ENCODE measurements at regions not wholly inside any gene's neighbourhood (a gene's known extent, or its start where the extent isn't known, plus 50 kb on each side); places are given as distances from the start of the nearest gene placed in this dataset.
A peak's percentile ranks its signal among the peaks of the same experiment; 100 is the strongest.

DNA sequence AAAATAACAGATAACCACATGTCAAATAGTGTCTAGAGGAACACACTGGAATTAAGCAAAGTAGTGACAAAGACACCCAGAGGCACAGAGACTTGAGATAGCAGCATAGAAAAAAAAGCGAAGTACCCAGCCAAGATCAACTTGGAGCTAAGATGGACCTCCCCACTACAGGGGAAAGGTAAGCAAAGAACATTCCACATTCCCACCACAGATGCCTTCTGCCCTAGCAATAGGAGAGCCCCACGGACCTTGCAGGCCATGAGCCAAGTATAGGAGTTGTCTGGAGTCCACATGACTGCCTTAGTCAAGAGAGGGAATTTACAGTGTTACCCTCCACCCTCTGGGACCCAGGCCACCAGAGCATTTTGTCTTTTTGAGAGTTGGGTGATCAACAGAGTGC, 110.7 kb upstream of the SPRY2 start (continued):
- TF ChIP-seq, protein P1, sequence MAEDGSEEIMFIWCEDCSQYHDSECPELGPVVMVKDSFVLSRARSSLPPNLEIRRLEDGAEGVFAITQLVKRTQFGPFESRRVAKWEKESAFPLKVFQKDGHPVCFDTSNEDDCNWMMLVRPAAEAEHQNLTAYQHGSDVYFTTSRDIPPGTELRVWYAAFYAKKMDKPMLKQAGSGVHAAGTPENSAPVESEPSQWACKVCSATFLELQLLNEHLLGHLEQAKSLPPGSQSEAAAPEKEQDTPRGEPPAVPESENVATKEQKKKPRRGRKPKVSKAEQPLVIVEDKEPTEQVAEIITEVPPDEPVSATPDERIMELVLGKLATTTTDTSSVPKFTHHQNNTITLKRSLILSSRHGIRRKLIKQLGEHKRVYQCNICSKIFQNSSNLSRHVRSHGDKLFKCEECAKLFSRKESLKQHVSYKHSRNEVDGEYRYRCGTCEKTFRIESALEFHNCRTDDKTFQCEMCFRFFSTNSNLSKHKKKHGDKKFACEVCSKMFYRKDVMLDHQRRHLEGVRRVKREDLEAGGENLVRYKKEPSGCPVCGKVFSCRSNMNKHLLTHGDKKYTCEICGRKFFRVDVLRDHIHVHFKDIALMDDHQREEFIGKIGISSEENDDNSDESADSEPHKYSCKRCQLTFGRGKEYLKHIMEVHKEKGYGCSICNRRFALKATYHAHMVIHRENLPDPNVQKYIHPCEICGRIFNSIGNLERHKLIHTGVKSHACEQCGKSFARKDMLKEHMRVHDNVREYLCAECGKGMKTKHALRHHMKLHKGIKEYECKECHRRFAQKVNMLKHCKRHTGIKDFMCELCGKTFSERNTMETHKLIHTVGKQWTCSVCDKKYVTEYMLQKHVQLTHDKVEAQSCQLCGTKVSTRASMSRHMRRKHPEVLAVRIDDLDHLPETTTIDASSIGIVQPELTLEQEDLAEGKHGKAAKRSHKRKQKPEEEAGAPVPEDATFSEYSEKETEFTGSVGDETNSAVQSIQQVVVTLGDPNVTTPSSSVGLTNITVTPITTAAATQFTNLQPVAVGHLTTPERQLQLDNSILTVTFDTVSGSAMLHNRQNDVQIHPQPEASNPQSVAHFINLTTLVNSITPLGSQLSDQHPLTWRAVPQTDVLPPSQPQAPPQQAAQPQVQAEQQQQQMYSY (CRISPR knock-in tag; IDR thresholded peaks at IDR 0.05), result no peak
- TF ChIP-seq NFYB (IDR thresholded peaks at IDR 0.05; ENCODE audit: insufficient read depth, low read depth, low read length) (no peak), CBFB (IDR thresholded peaks at IDR 0.05; ENCODE audit: low read depth) (no peak)
- TF ChIP-seq, protein P2, sequence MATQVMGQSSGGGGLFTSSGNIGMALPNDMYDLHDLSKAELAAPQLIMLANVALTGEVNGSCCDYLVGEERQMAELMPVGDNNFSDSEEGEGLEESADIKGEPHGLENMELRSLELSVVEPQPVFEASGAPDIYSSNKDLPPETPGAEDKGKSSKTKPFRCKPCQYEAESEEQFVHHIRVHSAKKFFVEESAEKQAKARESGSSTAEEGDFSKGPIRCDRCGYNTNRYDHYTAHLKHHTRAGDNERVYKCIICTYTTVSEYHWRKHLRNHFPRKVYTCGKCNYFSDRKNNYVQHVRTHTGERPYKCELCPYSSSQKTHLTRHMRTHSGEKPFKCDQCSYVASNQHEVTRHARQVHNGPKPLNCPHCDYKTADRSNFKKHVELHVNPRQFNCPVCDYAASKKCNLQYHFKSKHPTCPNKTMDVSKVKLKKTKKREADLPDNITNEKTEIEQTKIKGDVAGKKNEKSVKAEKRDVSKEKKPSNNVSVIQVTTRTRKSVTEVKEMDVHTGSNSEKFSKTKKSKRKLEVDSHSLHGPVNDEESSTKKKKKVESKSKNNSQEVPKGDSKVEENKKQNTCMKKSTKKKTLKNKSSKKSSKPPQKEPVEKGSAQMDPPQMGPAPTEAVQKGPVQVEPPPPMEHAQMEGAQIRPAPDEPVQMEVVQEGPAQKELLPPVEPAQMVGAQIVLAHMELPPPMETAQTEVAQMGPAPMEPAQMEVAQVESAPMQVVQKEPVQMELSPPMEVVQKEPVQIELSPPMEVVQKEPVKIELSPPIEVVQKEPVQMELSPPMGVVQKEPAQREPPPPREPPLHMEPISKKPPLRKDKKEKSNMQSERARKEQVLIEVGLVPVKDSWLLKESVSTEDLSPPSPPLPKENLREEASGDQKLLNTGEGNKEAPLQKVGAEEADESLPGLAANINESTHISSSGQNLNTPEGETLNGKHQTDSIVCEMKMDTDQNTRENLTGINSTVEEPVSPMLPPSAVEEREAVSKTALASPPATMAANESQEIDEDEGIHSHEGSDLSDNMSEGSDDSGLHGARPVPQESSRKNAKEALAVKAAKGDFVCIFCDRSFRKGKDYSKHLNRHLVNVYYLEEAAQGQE (IDR thresholded peaks at IDR 0.05; ENCODE audit: low read depth, low read length), result no peak

DNA sequence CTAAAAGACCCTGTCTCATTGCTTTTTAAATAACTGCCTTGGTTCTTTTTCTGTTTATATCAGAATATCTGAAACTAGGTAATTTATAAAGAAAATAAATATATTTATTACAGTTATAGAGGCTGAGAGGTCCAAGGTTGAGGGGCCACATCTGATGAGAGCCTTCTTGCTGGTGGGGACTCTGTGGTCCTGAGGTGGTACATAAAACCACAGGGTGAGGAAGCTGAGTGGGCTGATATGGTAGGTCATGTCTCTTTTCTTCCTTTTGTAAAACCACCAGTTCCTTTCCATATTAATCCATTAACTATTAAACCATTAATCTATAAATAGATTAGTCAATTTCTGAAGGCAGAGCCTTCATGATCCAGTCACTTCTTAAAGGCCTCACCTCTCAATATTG, 109.5 kb upstream of the SPRY2 start:
- BruUV-seq (replicated peaks), result no TSS peak

More for the DNA sequence above, 109.5 kb upstream of the SPRY2 start:
- H3K4me2 ChIP-seq (ENCODE audit: control insufficient read depth, insufficient read depth), result no peak overlapping the region
- intact Hi-C loops (cut with micrococcal nuclease; ENCODE audit: unreplicated experiment) (loop anchor here (10.0 kb wide), 1 partner anchor 636 kb away; no protein-coding TSS in a partner anchor), in situ Hi-C loops (cut with MboI) (no loop called here)
- no peaks in the 10 kb centered on the region for H3K9me3 ChIP-seq (replicated peaks; ENCODE audit: control insufficient read depth, insufficient read depth, low read length)
- no peaks in the 10 kb centered on the region for H3K79me2 ChIP-seq (ENCODE audit: control insufficient read depth, insufficient read depth, low read length)
- ATAC-seq (no peak), FAIRE-seq (no peak), DNase-seq (ENCODE audit: low read depth, low spot score) (no peak)
- H3K36me3 ChIP-seq (ENCODE audit: control insufficient read depth in 2 of 2, insufficient read depth in 2 of 2, low read length in 1 of 2), result no peaks in the 10 kb centered on the region
- no peak overlapping the region for H3K9ac ChIP-seq (ENCODE audit: control insufficient read depth, insufficient read depth, low read length)
- H3K4me1 ChIP-seq (ENCODE audit: control insufficient read depth, insufficient read depth, low read length), result no peaks in the 10 kb centered on the region
- H3K4me3 ChIP-seq, result no peak overlapping the region
- no peak overlapping the region for H2AFZ ChIP-seq (ENCODE audit: control insufficient read depth, low read depth, low read length)
- ChIA-PET RAD21 (ENCODE audit: unreplicated experiment) (interaction anchor here (1.4 to 5.3 kb wide), 10 partner anchors 9 to 107 kb away, joined by 4 to 27 read pairs (median 8); no protein-coding TSS in a partner anchor), SMC1A (ENCODE audit: uncharacterized antibody, unreplicated experiment) (interaction anchor here (0.7 to 34.7 kb wide), 12 partner anchors 9 to 107 kb away, joined by 3 to 707 read pairs (median 5); no protein-coding TSS in a partner anchor), POLR2A (interaction anchor here (0.8 to 2.4 kb wide), 2 partner anchors 13 to 27 kb away, joined by 3 to 11 read pairs; no protein-coding TSS in a partner anchor), CTCF (interaction anchor here (0.6 to 3.3 kb wide), 9 partner anchors 10 to 108 kb away, joined by 3 to 14 read pairs (median 4); no protein-coding TSS in a partner anchor)
- no peaks in the 10 kb centered on the region for H3K27me3 ChIP-seq (replicated peaks in 1 of 2; ENCODE audit: control insufficient read depth in 2 of 2, insufficient read depth in 2 of 2, low read length in 1 of 2)
- peak; percentile 48; the same call in 1 of the 2 replicates for TF ChIP-seq IKZF1 (conservative IDR thresholded peaks at IDR 0.05)
- no peak for TF ChIP-seq KLF5 (IDR thresholded peaks at IDR 0.05; ENCODE audit: partially characterized antibody)
- TF ChIP-seq RUNX3 (IDR thresholded peaks at IDR 0.05; ENCODE audit: low read length), result peak; percentile 20; the same call in 1 of the 2 replicates
- TF ChIP-seq IKZF2 (IDR thresholded peaks at IDR 0.05), result 0 out of 4 replicates have a peak, but pooled peaks have one; percentile 12 to 16
- no peaks in the 10 kb centered on the region for H4K20me1 ChIP-seq (ENCODE audit: control insufficient read depth, insufficient read depth)
- no peak overlapping the region for H3K27ac ChIP-seq (ENCODE audit: control insufficient read depth, insufficient read depth)

Measured in GM12878 (cell line).